GM19035 (cell line): ENCODE measurements at regions not wholly inside any gene's neighbourhood (a gene's known extent, or its start where the extent isn't known, plus 50 kb on each side); places are given as distances from the start of the nearest gene placed in this dataset.
"Not testable (repeated sequence)": the region's sequence is repeated elsewhere in the genome, so short reads cannot be mapped to it uniquely, and the experiment has no call there.

Source experiments
- ATAC-seq: cut with Tn5 transposase; IDR thresholded peaks from one replicate; pipeline ENCODE4 v1.9.1; 2021; ENCODE audit not compliant: unreplicated experiment

GRCh38 chr10:121131014-121131413 lies 279.9 kb downstream of the WDR11 start:
- no peak for ATAC-seq

GRCh38 chr10:121131426-121132265 lies 280.5 kb downstream of the WDR11 start:
- no peak for ATAC-seq

- ATAC-seq: no peak
These were observed 281.1 kb downstream of the WDR11 start for GRCh38 chr10:121132273-121132672.

GRCh38 chr10:121133901-121134300 lies 282.7 kb downstream of the WDR11 start:
- no peak for ATAC-seq

GRCh38 chr10:121134711-121135110 lies 283.5 kb downstream of the WDR11 start:
- ATAC-seq: no peak

GRCh38 chr10:121135512-121135911 lies 284.4 kb downstream of the WDR11 start:
- ATAC-seq: no peak

- ATAC-seq: no peak
These were observed 286.4 kb downstream of the WDR11 start for GRCh38 chr10:121137533-121137932.

GRCh38 chr10:121138112-121138860 lies 287.1 kb downstream of the WDR11 start:
- ATAC-seq: no peak

GRCh38 chr10:121138918-121139317 lies 287.8 kb downstream of the WDR11 start:
- no peak for ATAC-seq

GRCh38 chr10:121145802-121146395 lies 294.7 kb downstream of the WDR11 start:
- not testable (repeated sequence) for ATAC-seq

- ATAC-seq: no peak
These were observed 297.8 kb downstream of the WDR11 start for GRCh38 chr10:121148921-121149320.

- no peak for ATAC-seq
These were observed 300.9 kb downstream of the WDR11 start for GRCh38 chr10:121152033-121152432.

- ATAC-seq: no peak
These were observed 301.8 kb downstream of the WDR11 start for GRCh38 chr10:121152935-121153334.

GRCh38 chr10:121154310-121154709 lies 303.1 kb downstream of the WDR11 start:
- ATAC-seq: no peak

GRCh38 chr10:121154846-121155245 lies 303.7 kb downstream of the WDR11 start:
- no peak for ATAC-seq

- ATAC-seq: no peak
These were observed 304.7 kb downstream of the WDR11 start for GRCh38 chr10:121155742-121156474.

GRCh38 chr10:121157998-121158397 lies 306.8 kb downstream of the WDR11 start:
- ATAC-seq: no peak

- no peak for ATAC-seq
These were observed 307.9 kb downstream of the WDR11 start for GRCh38 chr10:121158988-121159579.

- peak; percentile 76 for ATAC-seq
These were observed 308.5 kb downstream of the WDR11 start for GRCh38 chr10:121159670-121160069.

- no peak for ATAC-seq
These were observed 314.1 kb downstream of the WDR11 start for GRCh38 chr10:121165276-121165675.
